NCI-H524 treated with DMSO at 0.1 percent for 48 hours (cell line): ENCODE measurements at regions not wholly inside any gene's neighbourhood (a gene's known extent, or its start where the extent isn't known, plus 50 kb on each side); places are given as distances from the start of the nearest gene placed in this dataset.

Experiments
- DNase-seq: peaks from one replicate; lab custom pipeline; 2025; lab: John Stamatoyannopoulos, UW

DNA sequence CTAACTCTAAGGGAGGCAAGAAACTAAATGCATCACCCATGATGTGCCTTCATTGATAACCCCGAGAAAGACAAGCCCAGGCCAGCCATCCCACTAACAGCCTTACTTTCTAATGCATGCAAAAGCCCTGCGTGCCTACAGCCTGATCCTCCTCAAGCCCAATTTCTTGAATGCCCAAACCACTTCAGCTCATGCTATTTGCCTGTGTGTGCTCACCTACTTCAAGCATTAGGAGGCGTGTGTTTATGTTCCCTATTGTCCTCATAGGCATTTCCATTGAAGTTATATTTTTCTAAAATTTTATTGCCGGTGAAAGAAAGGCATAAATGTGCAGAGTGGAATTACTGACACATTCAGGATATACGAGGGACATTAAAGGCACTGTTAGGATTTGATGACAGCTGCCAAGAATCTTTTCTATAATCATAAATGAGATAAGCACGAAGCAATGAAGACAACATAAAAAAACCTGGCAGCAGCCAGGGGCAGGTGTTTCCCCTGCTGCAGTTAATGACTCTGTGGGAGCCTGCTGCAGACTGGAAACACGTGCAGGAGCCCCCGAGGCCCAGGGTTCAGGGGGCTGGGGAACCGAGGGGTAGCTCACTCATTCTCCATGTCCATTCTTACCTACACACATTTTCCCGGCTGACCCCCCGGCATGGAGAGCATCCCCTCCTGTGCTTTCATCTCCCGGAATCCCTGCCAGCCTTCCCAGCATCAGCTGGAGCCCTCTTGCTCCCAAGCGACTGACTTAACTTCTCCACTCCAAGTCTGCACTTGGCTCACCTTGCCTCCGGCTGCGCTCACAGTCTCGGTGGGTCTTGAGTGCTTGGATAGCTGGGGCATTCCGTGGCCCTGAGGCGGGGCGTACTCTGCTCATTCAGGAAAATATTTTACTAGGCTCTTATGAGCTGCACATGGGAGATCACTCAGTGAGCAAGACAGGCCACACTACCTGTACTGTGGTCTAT, 292.3 kb upstream of the SIX2 start:
- no peak for DNase-seq

DNA sequence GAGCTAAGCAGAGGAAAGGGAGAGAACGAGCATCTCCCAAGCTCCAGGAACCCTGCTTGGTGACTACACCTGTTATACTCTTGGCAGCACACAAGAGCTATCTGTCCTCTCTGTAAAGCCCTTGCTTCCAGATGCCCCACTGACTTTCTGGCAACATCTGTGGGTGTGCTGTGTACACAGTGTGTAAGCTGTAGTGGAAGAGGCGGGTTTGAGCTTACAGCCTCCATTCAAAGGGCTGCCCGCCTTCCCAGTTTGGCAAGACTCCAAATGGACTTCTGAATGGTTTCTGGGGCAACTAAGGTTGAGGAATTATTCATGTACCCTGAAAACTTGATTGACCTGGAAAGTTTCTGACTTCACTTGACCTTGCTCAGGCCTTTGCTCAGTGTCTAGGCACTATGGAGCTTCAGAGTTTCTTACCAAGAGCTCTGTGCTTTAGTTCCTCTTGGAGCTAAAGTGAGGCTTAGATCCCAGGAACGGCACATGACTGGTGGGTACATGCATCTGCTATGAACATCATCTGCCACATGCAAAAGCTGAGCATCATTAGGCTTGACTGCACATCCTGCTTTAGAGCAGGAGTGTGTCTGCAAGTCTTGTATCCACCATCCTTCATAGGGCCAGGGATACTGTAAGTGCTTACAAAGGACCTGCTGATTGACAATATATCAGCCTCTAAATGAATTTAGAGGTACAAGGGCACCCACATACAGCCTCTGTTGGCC, 290.9 kb upstream of the SIX2 start:
- no peak for DNase-seq

DNA sequence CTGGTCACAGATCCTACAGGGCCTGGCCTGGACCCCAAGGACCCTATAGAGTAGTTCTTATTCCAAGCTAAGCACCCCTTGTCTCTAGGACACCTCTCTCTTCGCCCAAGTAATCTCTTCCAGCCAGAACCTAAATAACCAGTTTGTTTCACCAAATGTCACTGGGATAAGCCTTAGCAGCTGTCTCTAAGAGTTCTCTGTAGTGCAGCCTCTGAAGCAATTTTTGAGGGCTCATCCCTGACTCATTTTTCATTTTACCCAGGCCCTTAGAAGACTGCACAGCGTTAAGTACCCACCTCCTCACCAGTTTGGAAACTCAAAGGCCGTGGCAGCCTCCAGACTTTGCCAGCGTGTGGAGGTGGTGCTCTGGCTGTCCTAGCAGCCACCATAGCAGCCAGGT, 290.1 kb upstream of the SIX2 start:
- no peak for DNase-seq

DNA sequence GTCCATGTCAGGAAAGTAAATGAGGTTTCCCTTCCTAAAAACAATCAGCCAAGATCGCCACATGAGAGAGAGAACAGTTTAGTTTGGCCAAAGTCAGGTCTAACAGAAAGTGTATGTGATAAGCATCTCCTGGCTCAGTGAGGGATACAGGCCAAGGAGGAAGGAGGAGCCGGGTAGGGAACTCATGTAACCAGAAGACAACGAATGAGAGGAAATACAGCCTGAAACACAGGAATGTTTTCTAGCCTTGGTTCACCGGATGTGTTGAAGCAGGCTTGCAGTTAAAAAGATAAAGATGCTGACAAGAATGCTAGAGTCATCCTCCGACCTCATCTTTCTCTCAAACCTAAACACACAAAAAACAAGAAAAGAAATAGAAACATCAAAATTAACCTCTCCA, 283.9 kb upstream of the SIX2 start:
- DNase-seq, result no peak

DNA sequence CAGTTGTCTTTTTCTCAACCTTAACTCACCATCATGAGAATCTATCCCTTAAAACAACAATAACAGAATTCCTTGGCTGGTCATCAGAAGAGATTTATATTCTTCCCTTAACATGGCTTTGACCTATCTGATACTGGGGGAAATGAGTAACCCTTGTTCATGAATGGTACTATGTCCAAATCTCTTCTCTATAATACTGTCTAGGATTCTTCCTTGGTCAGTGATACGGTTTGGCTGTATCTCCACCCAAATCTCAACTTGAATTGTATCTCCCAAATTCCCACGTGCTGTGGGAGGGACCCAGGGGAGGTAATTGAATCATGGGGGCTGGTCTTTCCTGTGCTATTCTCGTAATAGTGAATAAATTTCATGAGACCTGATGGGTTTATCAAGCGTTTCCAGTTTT, 282.0 kb upstream of the SIX2 start:
- no peak for DNase-seq

DNA sequence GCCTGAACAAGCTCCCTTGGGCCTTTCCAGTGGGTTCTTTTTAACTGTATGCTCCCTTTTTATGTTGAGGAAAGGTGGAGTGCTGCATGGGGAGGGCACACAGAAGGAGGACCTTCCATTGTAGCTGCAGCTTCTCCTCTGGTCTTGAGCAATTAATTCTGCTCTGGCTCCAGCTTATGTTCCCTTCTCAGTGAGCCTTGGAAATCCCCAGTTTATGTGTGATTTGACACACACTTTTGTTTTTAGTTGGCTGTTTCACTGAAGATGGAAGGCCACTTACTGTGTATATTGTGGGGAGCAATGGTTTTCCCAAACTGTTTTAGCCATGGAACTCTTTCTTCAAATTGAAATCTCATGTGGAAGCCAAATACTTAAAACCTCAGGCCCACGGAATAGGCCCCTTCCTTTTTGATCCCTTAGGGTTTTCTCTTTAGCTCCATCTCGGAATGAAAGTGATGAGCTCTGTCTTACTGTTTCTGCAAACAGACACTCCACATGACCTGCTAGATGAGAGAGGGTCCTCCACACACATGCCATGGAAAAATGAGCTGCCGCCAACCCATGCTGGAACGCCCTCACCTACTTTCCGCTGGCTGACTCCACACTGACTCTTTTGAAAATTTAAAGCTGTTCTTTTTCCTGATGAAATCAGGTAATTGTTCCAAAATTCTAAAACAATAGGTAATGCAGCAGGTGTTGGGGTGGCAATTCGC, 280.9 kb upstream of the SIX2 start:
- DNase-seq, result no peak

DNA sequence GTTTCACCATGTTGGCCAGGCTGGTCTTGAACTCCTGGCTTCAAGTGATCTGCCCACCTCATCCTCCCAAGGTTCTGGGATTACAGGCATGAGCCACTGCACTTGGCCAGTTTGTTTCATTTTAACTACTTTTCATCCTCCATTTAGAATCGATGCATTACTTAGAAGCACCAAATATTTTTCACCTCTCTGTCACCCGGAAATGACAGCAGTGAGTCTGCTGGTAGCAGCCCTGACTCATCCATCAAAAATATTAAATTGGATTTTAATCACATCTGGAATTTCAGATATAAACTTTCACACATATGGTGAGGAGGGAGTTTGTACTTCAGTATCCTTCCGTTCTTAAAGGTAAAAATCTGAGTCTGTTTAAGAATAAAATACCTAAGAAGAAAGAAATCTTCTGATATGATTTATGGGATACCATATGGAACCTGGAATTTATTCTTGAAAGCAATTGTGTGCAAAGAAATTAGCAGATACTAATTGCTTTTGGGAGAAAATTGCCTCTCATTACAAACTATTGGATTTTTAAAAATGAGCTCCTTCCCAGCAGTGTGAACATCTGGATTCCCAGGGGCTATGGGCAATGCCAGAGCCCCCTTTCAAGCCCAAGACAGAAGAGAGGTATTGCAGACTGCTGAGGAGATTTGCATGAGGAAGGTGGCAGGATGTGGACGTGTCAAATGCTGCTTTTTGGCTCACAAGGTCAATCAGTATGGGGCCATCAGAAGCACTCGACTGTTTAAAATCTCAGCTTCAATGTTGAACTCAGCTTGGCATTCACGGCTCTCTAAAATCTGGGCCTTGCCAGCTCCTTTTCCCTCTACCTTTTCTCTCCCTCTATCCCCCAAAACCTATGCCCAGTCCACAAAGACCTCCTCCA, 279.5 kb upstream of the SIX2 start:
- DNase-seq, result no peak

DNA sequence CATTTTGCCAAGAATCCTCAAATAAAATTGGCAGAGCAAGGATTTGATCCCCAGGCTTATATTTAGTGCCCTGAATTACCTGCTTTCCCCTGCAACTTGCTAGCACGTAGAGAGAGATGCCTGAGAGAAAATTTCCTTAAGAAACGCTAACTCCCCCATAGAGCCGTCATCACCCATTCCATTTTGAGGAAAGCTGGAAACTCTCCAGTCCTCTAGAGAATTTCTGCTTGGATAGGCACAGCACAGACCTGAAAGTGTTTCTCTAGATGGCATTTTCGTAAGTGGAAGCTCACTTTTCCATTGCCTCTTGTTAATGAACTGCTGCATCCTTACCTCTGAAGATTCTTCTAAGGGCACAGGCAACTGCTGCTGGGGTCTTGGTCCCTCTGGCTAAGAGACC, 277.8 kb upstream of the SIX2 start:
- no peak for DNase-seq

DNA sequence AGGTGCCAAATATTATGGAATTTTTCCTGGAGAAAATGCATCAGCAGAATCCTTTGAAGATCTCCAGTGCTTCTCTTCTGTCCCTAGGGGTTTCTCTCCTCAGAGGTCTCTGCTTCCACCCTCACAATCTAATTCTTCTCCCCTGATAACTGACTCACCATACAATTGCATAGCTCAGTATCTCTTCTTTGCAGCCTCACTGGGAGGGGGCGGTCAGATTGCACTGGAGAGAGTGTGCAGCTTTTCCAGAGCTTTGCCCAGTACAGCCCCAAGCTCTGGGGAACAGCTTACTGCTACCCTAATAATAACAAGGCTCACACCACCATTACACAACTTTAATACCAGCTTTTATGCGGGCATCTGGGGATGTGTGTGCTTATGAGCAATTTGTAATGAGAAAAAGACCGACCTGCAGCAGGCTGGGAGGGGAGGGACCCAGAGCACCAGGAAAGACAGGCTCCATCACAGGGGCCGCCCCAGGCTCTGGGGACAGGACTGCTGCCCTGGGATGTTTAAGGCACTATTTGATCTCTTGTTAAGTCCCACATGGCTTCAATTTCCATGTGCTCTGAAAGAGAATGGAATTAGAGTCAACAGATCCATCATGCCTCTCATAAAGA, 276.6 kb upstream of the SIX2 start:
- DNase-seq, result no peak

DNA sequence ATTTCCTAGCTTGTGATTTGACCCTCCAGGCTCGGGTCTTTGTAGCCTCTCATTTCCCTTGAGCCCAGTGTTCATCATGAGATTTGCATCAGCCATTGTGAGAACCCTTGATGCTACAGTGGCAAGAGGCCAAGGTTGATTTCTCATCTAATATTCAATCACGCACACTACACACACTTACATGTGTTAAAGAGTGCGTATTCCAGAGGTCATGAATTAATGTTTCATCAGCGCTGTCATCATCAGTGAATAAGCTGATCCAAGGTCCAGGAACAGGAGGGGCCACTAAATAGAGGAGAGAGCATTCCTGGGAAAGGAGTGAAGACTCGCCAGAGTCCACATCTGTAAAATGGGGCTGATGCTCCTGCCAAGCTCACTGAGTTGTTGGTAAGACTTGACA, 276.1 kb upstream of the SIX2 start:
- DNase-seq, result no peak

DNA sequence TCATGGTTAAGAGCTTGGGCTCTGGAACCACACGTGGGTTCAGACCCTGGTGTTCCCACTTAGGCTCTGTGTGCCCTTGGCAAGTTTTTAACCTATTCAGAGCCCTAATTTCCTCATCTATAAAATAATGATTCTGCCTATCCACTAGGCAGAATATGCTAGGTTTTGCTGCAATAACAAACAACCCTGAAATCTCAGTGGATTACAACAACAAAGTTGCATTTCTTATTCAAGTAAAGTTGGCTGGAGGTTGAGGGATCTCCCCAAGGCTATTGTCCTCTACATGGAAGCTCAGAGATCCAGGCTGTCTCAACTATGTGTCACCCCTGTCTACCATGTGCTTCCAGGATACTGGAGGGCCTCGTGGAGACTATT, 275.4 kb upstream of the SIX2 start:
- no peak for DNase-seq

DNA sequence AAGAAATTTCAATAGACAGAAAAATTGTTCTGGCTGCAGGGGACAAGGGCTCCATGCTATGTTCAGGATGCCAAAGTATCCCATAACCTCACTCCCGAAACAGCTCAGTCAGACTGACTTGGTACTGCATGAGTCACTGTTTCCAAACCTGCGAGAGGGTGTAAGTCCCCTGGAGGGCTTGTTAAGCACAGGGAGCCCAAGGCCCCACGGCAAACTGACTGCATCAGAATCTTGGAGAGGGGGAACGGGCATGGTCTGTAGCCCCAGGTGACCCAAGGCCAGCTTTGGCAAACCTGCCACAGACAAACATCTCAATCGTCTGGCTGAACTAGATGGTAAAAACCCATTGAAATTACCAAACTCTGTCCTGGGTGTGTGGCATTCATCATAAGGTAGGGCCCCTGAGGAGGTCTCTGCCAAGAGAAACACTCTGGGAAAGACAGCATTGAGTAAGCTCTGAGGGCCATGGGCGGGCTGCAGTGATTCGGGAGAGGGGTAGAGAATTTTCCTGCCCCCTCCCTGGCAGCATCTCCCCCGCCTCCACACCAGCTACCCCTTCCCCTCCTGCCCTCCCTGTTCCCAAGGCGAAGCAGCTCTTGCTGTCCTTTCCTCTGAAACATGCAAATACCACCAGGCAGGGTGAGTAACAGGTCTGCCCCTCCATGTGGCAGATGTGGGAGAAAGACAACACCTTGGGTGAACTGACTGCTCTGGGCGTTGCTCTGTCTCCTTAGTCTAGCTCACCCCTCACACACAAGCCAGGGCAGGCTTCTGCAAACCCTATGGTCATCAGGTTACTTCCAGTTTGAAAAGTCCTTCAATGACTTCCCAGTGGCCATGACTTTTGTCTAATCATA, 274.7 kb upstream of the SIX2 start:
- DNase-seq, result no peak

DNA sequence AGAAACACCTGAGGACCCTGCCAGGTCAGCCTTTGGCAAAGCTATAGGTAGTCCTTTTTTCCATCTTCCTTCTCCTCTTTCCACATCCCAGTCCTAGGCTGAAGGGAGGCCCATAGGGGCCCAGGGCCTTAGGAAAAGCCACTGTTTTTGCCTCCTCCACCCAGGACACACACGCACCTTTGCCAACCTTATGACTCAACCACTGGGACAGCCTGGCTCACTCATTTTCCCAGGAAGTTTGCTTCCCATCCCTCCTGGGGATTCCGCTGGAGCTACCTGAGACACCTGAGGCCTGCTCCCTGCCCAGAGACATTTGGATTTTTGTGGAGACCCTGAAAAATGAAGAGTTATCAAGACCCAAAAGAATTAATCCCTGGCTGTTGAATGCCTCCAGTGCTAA, 273.4 kb upstream of the SIX2 start:
- no peak for DNase-seq

DNA sequence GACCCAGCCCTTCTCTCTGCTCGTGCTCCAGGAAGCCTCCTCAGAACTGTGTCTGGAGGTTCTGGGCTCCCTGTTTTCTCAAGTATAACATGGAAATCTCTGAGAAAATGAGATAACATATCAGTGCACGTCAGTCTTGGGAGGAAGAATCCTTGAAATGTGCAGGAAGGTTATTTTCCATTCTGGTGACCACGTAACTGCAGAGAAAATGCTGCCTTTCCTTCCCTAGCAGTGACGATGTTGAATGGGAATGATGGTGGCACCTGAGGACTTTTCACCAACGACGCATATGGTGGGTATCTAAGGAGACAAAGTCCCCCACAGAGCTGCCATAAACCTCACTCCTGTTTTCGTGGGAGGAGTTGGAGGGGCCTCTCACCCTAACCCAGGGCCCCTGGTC, 272.1 kb upstream of the SIX2 start:
- no peak for DNase-seq

DNA sequence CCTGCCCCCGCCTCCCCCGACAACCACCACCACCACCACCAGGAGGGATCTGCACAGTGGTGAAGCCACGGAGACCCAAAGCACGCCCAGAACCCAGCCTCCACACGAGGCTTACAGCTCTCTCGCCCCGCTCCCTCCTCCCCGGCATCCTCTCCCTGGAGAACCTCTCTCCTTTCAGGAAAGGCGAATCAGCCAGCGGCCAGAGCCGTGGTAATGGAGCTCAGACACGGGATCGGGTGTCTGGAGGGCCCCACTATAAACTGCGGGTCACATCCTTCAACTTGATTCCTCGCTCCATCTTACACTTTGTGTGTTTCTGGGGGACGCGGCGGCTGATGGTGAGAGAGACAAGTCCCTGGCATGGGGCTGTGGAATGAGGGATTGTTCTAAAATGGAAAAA, 271.5 kb upstream of the SIX2 start:
- DNase-seq, result no peak

DNA sequence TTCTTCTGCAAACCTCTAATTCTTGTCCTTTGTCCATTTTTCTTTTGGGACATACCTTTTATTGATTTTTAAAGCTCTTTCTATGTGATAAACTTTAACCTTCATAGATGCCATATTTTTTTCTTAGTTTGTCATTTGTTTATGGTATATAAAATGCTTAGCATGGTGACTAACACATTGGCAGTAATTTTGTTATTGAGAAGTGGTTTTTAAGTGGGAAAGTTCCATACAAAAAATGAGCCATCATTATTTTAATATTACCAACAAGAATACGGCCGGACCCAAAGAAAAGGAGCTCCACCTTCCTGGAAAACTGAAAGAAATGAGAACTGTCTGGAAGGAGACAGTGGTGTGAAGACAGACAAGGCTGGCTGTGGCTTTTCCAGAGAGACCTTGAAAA, 270.1 kb upstream of the SIX2 start:
- DNase-seq, result no peak

DNA sequence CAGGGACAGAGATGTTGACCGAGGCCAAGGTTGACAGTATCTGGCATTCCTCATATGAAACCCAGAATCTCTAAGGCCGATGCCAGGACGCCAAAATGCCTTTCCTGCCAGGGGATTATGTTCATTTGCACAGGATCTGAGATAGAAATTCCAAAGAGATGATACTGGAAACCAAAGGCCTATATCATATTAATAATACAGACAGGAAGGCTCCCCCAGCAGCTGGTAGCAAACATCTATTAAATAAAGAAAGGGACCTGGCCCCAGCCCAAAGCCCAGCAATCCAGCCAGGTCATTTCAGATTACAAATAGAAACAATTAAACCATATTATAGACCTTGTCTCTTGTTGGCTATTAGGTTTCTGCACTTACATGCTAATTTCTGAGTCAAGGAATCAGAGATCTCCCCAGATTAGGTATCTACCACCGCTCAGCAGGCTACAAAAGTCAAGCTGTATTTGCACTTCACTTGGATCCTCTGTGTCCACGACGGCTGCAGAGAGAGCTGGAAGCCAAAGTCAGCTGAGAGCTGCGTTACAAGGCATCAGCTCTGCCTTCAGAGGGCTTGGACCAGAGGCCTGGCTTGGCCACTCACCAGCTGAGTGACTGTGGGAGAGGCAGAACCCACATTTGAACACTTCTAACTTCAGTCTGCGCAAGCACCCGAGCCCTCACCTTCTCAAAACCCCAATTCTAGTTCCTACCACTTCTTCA, 269.3 kb upstream of the SIX2 start:
- no peak for DNase-seq

DNA sequence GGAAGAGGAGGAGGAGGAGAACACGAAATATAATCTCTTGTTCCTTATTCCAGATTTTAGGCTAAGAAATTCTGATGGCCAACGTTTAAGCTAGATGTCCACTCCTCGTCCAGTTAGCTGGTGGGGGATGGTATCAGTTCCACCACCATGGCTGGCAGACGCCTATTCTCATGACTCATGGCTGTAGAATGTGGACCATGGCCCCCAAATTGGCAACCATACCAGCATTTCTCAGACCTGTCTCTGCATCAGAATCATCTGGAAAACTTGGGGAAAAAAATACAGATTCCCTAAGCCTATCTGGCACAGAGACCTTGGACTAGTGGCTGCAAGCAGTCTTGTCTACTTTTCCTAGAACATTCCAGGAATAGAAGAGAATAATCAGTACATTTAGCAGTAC, 267.7 kb upstream of the SIX2 start:
- no peak for DNase-seq

DNA sequence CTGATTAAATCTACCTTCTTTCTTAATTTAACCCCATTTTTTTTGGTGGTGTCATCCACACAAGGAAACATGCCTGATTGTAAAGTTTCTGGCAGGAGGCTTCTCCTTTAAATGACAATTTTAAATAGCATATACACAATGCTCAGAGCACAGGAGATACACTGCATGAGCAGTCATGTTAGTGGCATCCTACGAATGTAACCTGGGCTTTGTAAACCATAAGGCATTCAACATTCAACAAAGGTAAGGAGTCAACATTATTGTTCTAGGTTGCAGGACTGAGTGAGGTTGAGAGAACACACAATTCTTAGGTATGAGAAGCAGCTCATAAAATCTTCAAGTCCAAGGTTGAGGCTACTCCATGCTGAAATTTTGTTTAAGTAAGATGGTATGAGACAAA, 266.6 kb upstream of the SIX2 start:
- no peak for DNase-seq
